GM06990 (cell line): ENCODE measurements at regions not wholly inside any gene's neighbourhood (a gene's known extent, or its start where the extent isn't known, plus 50 kb on each side); places are given as distances from the start of the nearest gene placed in this dataset.

ENCODE experiments used
- DNase-seq: peaks from one replicate; pipeline ENCODE4 v3.0.0-alpha.2; 2011; ENCODE audit not compliant: insufficient read length; ENCODE audit errors: extremely low read depth
- H3K27me3 ChIP-seq: replicated peaks from 2 replicates; pipeline ENCODE4 v1.6.0; 2011; ENCODE audit warnings: low read length; ENCODE audit not compliant: control insufficient read depth, insufficient read depth
- H3K36me3 ChIP-seq: 2 replicates; pipeline ENCODE4 v1.5.1; 2011; ENCODE audit warnings: low read length; ENCODE audit not compliant: control insufficient read depth, insufficient read depth
- H3K4me3 ChIP-seq: replicated peaks from 2 replicates; pipeline ENCODE4 v1.5.1; 2011; ENCODE audit warnings: low read depth, mild to moderate bottlenecking, control low read depth, low read length
- CTCF ChIP-seq: IDR thresholded peaks from 2 replicates; pipeline ENCODE4 v1.5.1; 2011; ENCODE audit warnings: low read length, control low read depth, mild to moderate bottlenecking, inconsistent platforms; ENCODE audit not compliant: insufficient read depth, poor library complexity, severe bottlenecking

GRCh38 chr10:85444868-85445267 is 921.7 kb downstream of the GRID1 start:
- no peak for DNase-seq
- Histone ChIP-seq H3K27me3 (no peaks in the 10 kb centered on the region; the same call in 1 of the 2 replicates), H3K4me3 (no peak overlapping the region), H3K36me3 (no peaks in the 10 kb centered on the region)
- no peak for TF ChIP-seq CTCF

GRCh38 chr10:85445702-85446101 is 920.9 kb downstream of the GRID1 start:
- no peak for TF ChIP-seq CTCF
- H3K36me3 ChIP-seq: no peaks in the 10 kb centered on the region
- DNase-seq: no peak
- no peak overlapping the region for H3K4me3 ChIP-seq
- H3K27me3 ChIP-seq: no peaks in the 10 kb centered on the region; the same call in 1 of the 2 replicates

- Histone ChIP-seq H3K4me3 (no peak overlapping the region), H3K36me3 (no peaks in the 10 kb centered on the region), H3K27me3 (no peaks in the 10 kb centered on the region; the same call in 1 of the 2 replicates)
- no peak for DNase-seq
- TF ChIP-seq CTCF: no peak
Measured at GRCh38 chr10:85446827-85447226, 919.8 kb downstream of the GRID1 start.

GRCh38 chr10:85447690-85448089 is 918.9 kb downstream of the GRID1 start:
- H3K36me3 ChIP-seq: no peaks in the 10 kb centered on the region
- H3K4me3 ChIP-seq: no peak overlapping the region
- DNase-seq: no peak
- H3K27me3 ChIP-seq: no peaks in the 10 kb centered on the region; the same call in 1 of the 2 replicates
- TF ChIP-seq CTCF: no peak

GRCh38 chr10:85448716-85449115 is 917.9 kb downstream of the GRID1 start:
- Histone ChIP-seq H3K4me3 (no peak overlapping the region), H3K36me3 (no peaks in the 10 kb centered on the region), H3K27me3 (no peaks in the 10 kb centered on the region; the same call in 1 of the 2 replicates)
- DNase-seq: no peak
- no peak for TF ChIP-seq CTCF

GRCh38 chr10:85454386-85454785 is 912.2 kb downstream of the GRID1 start:
- no peak overlapping the region for H3K4me3 ChIP-seq
- H3K27me3 ChIP-seq: no peaks in the 10 kb centered on the region
- no peak for DNase-seq
- H3K36me3 ChIP-seq: no peaks in the 10 kb centered on the region
- TF ChIP-seq CTCF: no peak
